HG02943 (cell line): ENCODE measurements at regions not wholly inside any gene's neighbourhood (a gene's known extent, or its start where the extent isn't known, plus 50 kb on each side); places are given as distances from the start of the nearest gene placed in this dataset.
"Not testable (repeated sequence)": the region's sequence is repeated elsewhere in the genome, so short reads cannot be mapped to it uniquely, and the experiment has no call there.

ENCODE experiments used
- ATAC-seq: cut with Tn5 transposase; IDR thresholded peaks from one replicate; pipeline ENCODE4 v1.9.1; 2021; ENCODE audit warnings: mild to moderate bottlenecking, low read depth, moderate library complexity; ENCODE audit not compliant: unreplicated experiment

DNA sequence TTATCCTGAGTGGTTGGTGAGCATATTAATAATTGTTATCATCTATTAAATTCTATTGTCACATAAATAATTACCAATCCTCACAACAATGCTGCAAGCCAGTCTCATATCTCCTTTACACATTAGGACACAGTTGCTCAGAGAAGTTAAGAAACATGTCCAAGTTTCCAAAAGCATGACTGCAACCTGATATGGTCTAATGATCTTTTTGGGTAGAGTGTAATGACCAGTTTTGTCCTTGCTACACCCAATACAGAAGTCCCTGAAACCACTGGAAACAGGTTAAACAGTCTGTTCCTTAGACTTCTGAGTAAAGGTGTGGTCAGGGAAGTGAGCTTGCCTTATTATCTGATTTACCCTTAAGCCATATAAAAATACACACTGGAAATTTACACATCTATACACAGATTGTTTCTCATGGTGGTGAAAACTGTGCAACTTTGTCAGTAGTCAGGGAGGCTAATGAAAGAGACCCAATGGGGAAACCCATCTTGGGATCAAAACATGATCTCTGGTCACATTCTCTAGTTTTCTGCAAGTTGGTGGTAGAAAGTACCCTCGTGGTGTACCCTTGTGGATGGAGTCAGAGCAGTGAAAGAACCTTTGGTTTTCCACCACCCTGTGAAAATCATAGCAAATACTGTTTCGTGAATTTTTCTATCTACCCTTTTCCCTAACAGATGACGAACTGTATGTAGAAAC lies 146.0 kb upstream of the KLF12 start:
- ATAC-seq, result no peak

DNA sequence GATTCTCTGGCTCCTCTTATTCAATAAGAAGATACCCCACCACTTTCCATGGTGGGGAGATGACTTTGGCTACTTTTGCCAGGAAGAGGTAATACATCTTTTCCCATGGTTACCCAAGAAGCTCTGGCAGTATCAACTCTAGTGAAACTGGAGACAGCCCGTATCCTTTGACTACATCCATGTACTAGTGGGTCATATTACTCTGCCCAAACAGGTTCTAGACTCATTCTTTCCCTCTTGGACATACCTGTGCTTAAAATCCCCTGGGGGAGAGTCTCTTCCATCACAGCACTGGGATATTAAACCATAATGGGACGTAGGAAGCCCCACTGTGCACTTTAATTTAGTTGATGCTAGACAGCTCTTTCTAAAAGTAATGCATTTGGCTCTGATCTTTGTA lies 144.7 kb upstream of the KLF12 start:
- no peak for ATAC-seq

DNA sequence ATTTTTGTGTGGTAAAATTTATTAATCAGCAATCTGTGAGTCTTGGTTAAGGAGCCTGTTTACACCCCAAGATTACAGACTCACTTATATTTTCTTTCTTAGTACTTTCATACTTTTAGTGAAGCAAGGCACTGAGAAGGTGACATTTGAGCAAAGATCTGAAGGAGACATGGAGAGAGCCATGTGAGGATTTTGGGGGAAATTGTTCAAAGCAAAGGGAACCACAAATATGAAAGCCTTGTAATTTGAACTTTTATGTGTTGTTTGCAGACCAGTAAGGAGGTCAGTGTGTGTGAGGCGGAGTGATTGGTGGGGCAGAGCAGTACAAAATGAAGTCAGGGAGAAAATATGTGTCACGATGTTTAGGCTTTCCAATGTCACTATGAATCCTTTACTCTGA lies 140.7 kb upstream of the KLF12 start:
- no peak for ATAC-seq

DNA sequence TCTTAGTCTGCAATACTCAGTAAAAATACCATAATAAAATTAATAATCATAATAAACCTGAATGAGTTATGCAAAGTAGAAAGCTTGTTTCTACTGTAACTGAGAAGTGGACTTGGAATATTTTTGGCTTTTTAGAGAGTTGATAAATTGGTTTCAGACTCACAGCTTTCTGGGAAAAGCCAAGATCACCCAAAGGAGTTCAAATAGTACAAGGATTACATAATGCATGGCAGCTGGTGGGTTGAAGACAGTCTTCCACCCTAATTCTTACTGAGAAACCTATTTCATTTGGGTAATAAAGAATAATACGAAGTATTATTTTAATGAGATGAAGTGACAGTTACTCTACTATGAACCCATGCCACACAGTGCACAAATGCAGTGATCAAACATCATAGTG lies 139.4 kb upstream of the KLF12 start:
- no peak for ATAC-seq

DNA sequence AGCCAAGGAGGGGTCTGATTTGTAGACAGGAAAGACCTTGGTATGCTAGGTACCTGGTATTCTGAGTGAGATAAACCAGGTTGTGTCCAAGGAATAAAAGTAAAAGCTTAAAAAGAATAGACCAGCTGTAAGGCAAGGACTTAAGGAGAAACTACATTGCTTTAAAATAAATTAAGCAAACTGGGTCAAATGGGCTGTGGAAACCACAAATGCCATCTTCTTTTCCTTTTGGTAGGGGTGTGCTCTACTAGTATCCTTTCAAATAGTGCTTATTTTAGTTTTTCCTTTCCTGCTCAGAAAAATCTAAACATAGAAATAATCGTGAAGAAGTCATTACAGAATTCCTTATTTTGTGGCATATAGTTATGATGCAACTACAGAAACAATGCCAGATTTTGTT lies 138.6 kb upstream of the KLF12 start:
- no peak for ATAC-seq

DNA sequence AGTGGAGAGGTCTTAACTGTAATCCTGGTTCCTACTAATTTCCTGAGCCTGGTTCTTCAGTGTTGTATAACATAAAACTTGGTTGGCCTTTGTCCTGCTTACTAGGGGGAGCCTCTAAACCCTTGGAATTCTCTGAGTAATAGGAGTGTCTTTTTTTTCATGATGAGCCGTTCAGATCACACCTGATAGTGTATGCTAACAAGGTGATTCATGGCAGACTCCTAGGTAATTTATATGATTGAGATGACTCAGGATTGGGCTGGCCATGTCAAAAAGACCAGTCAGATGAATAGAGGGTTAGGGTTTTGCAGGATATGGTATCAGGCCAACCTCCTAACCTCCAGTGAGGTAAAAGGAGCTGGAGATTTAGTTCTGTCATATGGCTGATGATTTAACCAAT lies 135.8 kb upstream of the KLF12 start:
- no peak for ATAC-seq

DNA sequence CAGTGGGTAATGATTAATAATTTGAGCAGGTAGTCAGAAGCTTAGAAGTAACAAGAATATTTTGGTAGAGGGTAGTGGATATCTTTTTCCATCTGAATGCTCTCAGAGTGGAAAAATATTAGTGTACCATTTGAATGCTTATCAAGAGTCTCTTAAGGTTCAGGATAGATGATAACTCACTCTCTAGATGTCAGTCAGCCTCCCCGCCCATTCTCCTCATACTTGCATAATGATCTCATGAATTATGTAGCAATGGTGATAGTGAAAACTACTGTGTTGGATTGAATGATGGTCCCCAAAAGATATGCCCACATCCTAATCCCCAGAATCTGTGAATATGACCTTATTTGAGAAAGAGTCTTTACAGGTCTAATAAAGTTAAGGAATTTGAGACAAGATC lies 132.7 kb upstream of the KLF12 start:
- ATAC-seq, result no peak

DNA sequence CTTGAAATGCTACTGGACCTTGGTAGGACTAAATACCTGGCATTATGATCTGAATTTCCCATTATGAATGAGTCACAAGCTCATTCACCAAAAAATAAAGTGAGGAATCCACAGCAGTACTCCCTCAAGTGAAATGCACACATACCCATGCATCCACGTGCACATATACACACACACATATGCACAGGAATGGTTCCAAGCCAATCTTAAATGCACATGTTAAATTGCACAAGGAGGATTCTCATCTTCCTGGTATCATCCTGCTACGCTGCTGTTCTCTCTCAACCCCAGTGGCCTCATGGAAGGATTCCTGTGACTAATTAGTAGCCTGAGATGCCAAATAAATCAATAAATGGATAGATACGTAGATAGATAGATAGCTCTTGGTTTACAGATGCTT lies 132.1 kb upstream of the KLF12 start:
- no peak for ATAC-seq

DNA sequence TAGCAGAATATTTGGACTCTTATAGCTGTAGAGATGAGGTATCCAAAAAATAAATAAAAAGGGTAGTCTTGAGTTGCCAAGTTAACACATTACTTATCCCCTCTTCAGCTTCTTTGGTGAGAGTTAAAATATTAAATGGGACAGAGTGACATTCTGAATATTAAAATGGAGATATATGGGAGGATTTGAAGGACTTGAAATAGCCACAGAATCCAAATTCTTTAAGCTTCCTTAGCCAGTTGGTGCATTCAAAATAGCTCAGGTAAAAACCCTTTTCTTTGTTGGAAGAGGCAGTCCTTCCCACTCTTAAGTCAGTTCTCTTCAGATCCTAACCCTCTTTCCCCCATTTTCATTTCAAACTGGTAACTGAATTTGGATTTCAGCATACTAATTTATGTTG lies 130.1 kb upstream of the KLF12 start:
- ATAC-seq, result no peak

DNA sequence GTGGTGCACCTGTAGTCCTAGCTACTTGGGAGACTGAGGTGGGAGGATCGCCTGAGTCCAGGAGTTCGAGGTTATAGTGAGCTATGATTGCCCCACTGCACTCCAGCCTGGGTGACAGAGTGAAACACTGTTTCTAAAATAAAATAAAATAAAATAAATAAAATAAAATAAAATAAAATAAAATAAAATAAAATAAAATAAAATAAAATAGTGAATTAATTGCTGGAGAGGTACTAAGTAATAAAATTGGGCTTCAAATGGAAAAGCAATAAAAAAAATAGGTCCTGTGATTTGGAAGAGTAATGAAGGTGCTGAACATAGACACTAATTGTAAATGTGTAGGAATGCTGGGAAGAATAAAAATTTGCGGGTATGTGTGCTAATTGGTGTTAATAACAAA lies 126.2 kb upstream of the KLF12 start:
- not testable (repeated sequence) for ATAC-seq

DNA sequence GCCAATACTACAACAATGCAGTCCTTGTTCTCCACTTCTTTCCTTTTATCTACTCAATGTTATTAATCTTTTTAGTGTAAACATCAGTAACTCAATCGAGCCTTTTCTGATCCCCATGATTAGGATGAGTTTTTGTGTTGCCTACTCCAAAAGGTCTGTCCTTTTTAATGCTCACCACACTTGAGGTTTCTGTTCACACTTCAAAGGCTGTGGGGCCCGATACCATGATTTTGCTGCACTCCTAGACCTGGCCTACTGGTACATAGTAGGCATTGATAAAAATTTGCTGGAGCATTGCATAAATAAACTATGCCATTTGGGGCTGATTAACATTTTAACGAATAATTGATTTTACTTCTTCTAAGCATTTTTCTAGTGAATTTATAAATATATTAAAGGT lies 125.4 kb upstream of the KLF12 start:
- ATAC-seq, result no peak

DNA sequence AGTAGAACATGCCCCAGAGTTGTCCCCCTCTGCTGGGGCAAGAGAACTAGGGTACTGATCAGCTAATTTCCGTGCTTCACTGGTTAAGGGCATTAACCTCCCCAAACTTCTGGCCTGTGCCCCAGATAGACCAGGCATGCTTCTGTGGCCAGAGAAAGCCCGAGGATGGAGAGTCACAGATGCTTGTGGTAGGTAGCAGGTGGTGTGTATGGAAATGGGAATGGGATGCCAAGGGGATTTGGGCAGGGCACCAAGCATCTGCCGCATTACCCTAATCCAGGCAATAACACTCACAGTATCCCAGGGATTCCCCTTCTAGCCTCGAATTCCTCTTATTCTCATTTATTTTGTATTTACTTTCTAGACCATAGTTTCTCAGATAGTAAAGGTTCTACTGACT lies 124.8 kb upstream of the KLF12 start:
- ATAC-seq, result no peak

DNA sequence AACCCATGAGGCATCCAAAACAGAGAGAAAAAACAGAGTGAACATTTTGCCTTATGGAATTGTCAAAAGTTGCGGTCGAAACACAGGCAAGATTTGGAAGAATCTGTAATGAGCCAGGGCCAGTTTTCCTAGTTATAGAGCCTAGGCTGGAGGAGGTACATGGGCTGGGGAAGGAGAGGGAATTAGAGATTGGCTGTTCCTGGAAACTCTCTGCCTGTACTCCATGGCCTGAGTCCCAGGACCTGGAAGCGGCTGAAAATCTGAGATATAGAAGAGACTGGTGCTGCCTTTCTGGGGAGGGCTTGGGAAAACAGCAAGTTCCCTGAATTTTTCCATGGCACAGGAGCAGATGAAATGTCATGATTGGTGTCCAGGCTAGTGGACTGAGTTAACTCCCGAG lies 122.8 kb upstream of the KLF12 start:
- ATAC-seq, result no peak

DNA sequence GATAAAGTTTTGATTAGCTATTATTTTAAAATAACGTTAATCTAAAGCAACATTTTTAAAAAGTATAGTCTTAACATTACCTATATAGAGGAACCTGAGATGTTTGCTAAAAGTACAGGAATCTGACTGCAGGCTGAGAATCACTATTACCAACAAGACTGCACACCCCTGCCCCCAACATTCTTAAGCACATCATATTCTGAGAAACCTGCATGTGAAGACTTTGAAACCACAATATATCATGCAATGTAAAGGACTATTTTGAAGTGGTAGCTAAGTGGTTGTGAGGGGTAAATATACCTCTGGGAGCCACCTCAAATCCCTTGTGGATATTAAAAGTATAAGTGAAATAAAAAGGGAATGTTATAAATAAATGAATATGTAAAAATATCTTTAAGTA lies 119.0 kb upstream of the KLF12 start:
- ATAC-seq, result no peak

DNA sequence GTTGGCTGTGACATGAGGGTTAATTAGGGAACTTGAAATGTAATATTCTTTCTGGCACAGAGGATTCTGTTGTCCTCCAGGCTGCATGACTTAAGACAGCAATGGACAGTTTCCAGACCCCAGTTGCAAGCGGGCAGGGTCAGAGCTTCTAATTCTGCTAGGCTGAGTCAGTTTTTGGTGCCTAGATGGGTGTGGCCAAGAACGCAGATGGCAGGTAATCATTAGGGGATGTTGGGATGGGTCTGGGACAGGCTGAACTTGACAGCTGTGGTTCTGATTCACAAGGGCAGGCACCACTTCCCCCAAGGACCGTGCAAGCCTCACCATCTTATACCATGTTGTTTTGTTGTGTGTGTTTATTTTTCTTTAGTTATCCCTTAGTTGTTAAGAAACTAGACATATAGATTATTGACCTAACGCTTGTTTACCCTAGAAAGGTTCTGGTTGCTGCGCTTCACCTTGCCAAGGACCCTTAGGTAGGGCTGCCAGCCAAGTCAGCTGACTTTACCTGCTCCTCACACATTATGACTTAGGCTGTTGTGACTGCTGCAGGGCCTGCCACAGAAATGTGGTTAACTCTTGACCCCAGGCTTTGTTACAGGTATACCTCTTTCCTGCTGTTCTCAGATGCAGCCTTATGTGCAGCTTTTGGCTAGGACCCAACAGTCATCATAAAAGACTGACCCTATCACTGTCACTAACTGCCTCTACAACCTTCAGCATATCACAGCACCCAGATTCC lies 117.7 kb upstream of the KLF12 start:
- ATAC-seq, result no peak

DNA sequence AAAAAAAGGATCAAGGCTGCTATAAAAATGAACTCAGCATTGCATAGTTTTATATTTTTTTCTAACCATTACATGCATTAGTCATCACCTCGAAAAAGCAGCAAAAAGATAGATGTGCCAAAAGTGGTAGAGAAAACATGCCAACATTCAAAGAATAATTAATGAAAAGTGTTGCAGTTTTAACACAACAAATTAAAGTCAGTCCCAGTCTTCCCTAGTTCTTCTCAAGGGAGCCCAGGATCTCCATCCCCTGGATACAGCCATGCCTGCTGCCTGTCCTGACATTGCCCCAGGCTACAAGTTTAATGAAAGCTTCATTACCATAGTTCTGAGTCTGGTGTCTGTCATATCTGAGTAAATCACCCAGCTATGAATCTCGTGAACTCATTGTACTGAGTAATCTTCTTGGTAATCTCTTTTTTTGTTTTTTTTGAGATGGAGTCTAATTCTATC lies 116.6 kb upstream of the KLF12 start:
- ATAC-seq, result no peak

DNA sequence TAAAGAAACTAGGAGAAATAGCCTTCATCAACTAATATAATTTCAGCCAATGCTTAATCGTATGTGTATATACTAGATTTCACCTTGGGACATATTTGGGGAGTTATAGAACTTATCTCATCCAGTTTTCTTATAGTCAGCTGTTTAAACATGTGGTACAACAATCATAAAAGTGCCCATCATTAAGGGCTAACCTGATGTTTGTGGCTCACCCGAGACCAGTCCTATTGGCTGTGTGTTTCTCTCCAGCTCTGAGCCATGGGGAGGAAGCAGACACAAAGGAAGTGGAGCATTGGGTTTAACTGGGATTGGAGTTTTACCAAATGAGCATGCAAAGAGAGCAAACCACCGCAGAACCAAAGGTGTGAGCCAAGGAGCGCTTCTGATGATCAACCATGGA lies 114.3 kb upstream of the KLF12 start:
- no peak for ATAC-seq

DNA sequence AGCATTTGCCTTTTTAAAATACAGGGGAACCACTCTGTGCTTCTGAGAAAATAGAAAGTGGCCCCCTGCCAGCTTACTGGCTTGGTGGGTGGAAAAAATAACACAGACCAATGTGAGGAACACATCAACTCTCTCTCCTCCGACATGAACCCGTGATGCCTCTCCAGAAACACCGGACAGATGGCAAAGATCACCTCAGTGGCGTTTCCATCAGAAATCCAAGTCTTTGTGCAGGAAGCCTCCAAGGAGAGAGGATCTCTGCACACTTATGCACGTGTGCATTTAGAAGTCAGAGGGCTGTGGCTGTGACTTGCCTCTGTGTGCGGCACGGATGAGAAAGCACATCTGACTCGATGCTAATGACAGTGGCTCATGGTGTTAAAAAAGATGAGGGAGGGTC lies 112.3 kb upstream of the KLF12 start:
- ATAC-seq, result no peak

DNA sequence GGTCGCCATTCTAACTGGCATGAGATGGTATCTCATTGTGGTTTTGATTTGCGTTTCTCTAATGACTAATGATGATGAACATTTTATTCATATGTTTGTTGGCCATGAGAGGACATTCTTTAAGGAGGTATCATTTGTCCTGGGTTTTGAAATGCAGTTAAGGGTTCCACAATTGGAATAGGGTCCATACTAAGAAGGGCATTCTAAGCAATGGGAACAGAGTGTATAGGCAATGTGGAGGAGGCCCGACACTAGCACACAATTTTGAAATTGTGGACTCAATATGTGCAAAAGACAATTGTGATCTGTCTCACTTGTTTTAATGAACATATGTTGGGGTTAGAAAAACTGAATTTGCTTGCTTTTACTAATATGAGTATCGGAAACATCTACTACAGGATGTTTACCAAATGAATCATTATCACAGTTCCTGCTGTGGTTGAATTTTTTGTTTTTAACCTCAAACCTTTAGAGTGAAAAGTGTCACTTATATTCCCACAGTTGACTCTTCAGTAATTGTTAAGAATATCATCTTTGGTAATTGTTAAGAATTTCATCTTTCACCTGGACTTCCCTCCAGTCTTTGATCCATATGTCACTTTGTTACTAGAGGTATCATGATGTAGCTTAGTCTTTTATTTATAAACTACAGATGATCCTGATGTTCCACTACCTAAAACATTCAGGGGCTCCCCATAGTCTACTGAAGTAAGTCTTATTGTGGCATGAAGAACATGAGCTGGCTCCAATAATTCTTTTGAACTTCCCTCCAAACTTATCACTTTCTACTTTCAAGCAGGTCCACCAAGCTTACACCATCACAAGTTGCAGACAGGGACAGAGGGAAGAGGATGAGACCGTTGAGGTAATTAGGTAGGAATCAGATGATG lies 109.7 kb upstream of the KLF12 start:
- ATAC-seq, result no peak

DNA sequence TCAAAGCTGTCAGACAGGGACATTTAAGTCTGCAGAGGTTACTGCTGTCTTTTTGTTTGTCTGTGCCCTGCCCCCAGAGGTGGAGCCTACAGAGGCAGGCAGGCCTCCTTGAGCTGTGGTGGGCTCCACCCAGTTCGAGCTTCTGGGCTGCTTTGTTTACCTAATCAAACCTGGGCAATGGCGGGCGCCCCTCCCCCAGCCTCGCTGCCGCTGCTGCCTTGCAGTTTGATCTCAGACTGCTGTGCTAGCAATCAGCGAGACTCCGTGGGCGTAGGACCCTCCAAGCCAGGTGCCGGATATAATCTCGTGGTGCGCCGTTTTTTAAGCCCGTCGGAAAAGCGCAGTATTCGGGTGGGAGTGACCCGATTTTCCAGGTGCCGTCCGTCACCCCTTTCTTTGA lies 107.1 kb upstream of the KLF12 start:
- not testable (repeated sequence) for ATAC-seq

DNA sequence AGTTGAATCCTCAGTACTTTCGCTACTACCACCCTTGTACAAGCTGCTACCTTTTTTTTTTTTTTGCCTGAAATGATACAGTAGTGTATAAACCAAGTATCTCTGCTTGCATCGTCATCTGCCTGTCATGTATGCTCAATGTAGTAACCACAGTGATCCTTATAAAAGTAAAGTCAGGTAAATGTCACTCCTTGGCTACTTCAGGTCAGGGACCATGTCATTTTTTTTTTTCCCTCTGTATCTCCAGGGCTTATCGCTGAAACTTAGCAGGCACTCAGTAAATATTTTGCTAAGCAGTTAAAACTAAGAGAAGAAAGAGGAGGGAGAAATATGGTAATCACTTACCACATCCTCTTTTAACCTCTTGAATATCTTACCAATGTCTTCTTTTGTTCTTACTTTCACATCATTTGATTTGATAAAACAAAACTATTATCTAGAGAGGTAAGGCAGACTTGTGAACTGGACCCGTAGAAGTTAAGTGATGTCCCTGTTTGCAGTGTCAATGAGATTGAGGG lies 96.8 kb upstream of the KLF12 start:
- no peak for ATAC-seq
